ENCODE measurements at regions not wholly inside any gene's neighbourhood (a gene's known extent, or its start where the extent isn't known, plus 50 kb on each side); places are given as distances from the start of the nearest gene placed in this dataset.
"Not testable (repeated sequence)": the region's sequence is repeated elsewhere in the genome, so short reads cannot be mapped to it uniquely, and the experiment has no call there.

- H3K27me3 ChIP-seq (ENCODE audit: control insufficient read depth, insufficient read depth, low read length); H3K4me1 ChIP-seq (ENCODE audit: control insufficient read depth, insufficient read depth, low read length); H3K9ac ChIP-seq (ENCODE audit: low read depth, low read length); H3K9me3 ChIP-seq (replicated peaks; ENCODE audit: low read length); H3K4me3 ChIP-seq (ENCODE audit: low read length); H3K36me3 ChIP-seq (ENCODE audit: insufficient read depth, low read length): not testable (repeated sequence)
- H3K4me2 ChIP-seq (ENCODE audit: low read length), result peak overlapping the region; percentile 25
These were observed 52.3 kb upstream of the BBX start for GRCh38 chr3:107470496-107470895.

All from skeletal muscle satellite cell (primary cell).